Stimulated activated CD4-positive, alpha-beta T cell treated with anti-CD3 and anti-CD28 coated beads, TNF-alpha, amount 100 ng/mL, for 24 hours (primary cell): ENCODE measurements at regions not wholly inside any gene's neighbourhood (a gene's known extent, or its start where the extent isn't known, plus 50 kb on each side); places are given as distances from the start of the nearest gene placed in this dataset.

Experiments
- DNase-seq, 3 experiments: peaks; one replicate each; pipeline ENCODE4 v3.0.0-alpha.2; 2020; ENCODE audit warnings: low read depth in 3 of 3

- DNase-seq, result no peak
These were observed 333.9 kb upstream of the KIRREL3 start for GRCh38 chr11:127334466-127334865.

- no peak for DNase-seq
These were observed 332.3 kb upstream of the KIRREL3 start for GRCh38 chr11:127332896-127333295.

GRCh38 chr11:127330044-127330443 lies 329.5 kb upstream of the KIRREL3 start:
- no peak for DNase-seq

- no peak for DNase-seq
These were observed 307.7 kb upstream of the KIRREL3 start for GRCh38 chr11:127308291-127308690.

- DNase-seq, result no peak
These were observed 307.1 kb upstream of the KIRREL3 start for GRCh38 chr11:127307700-127308099.

- DNase-seq, result no peak
These were observed 304.1 kb upstream of the KIRREL3 start for GRCh38 chr11:127304634-127305033.

- no peak for DNase-seq
These were observed 288.4 kb upstream of the KIRREL3 start for GRCh38 chr11:127288926-127289325.

- DNase-seq, result no peak
These were observed 281.0 kb upstream of the KIRREL3 start for GRCh38 chr11:127281534-127281933.

GRCh38 chr11:127275774-127276173 lies 275.2 kb upstream of the KIRREL3 start:
- DNase-seq, result no peak

GRCh38 chr11:127274328-127274676 lies 273.7 kb upstream of the KIRREL3 start:
- no peak for DNase-seq

- no peak for DNase-seq
These were observed 273.2 kb upstream of the KIRREL3 start for GRCh38 chr11:127273593-127274327.

- DNase-seq, result no peak
These were observed 270.3 kb upstream of the KIRREL3 start for GRCh38 chr11:127270851-127271250.

GRCh38 chr11:127269911-127270310 lies 269.3 kb upstream of the KIRREL3 start:
- DNase-seq, result no peak

- no peak for DNase-seq
These were observed 268.4 kb upstream of the KIRREL3 start for GRCh38 chr11:127268932-127269331.

- DNase-seq, result no peak
These were observed 268.0 kb upstream of the KIRREL3 start for GRCh38 chr11:127268521-127268920.

- no peak for DNase-seq
These were observed 258.5 kb upstream of the KIRREL3 start for GRCh38 chr11:127259102-127259501.

GRCh38 chr11:127255209-127255608 lies 254.6 kb upstream of the KIRREL3 start:
- DNase-seq, result no peak

GRCh38 chr11:127252321-127252720 lies 251.8 kb upstream of the KIRREL3 start:
- DNase-seq, result no peak

- no peak for DNase-seq
These were observed 249.0 kb upstream of the KIRREL3 start for GRCh38 chr11:127249576-127249975.

- no peak for DNase-seq
These were observed 247.9 kb upstream of the KIRREL3 start for GRCh38 chr11:127248476-127248875.

GRCh38 chr11:127247261-127247851 lies 246.8 kb upstream of the KIRREL3 start:
- DNase-seq, result no peak

- no peak for DNase-seq
These were observed 242.1 kb upstream of the KIRREL3 start for GRCh38 chr11:127242676-127243075.

GRCh38 chr11:127238321-127238720 lies 237.8 kb upstream of the KIRREL3 start:
- DNase-seq, result no peak

- no peak for DNase-seq
These were observed 236.2 kb upstream of the KIRREL3 start for GRCh38 chr11:127236776-127237175.
